Upper lobe of right lung (tissue), 1 donor: ENCODE measurements at regions not wholly inside any gene's neighbourhood (a gene's known extent, or its start where the extent isn't known, plus 50 kb on each side); places are given as distances from the start of the nearest gene placed in this dataset.

Source experiments
- ATAC-seq: fragments of 200-7000 bp; cut with Tn5 transposase; one replicate; pipeline ENCODE4 v1.9.1; 2020; ENCODE audit warnings: mild to moderate bottlenecking, moderate library complexity
- DNase-seq: peaks from one replicate; pipeline ENCODE4 v3.0.0-alpha.2; 2020
- H3K27ac ChIP-seq: fragments of 200-600 bp; one replicate; pipeline ENCODE4 v1.8.0; 2022
- H3K27me3 ChIP-seq: fragments of 200-600 bp; one replicate; pipeline ENCODE4 v1.8.0; 2022; ENCODE audit warnings: mild to moderate bottlenecking
- H3K36me3 ChIP-seq: fragments of 200-600 bp; one replicate; pipeline ENCODE4 v1.8.0; 2022
- H3K4me1 ChIP-seq: fragments of 200-600 bp; one replicate; pipeline ENCODE4 v1.8.0; 2022
- H3K4me3 ChIP-seq: fragments of 200-600 bp; one replicate; pipeline ENCODE4 v1.8.0; 2022; ENCODE audit warnings: mild to moderate bottlenecking
- H3K9me3 ChIP-seq: fragments of 200-600 bp; one replicate; pipeline ENCODE4 v1.8.0; 2022
- intact Hi-C: fragments of 100-400 bp; cut with DNase I; formaldehyde crosslinking; loops from one replicate; pipeline ENCODE4 v1.11.0; 2022
- TF ChIP-seq, protein P1 (sequence below): fragments of 200-600 bp; IDR thresholded peaks from one replicate; pipeline ENCODE4 v1.8.0; 2022; ENCODE audit warnings: antibody characterized with exemption
- donor health status: DM: no; HTN: yes; CAD: no; lungs with severe emphysema.

DNA sequence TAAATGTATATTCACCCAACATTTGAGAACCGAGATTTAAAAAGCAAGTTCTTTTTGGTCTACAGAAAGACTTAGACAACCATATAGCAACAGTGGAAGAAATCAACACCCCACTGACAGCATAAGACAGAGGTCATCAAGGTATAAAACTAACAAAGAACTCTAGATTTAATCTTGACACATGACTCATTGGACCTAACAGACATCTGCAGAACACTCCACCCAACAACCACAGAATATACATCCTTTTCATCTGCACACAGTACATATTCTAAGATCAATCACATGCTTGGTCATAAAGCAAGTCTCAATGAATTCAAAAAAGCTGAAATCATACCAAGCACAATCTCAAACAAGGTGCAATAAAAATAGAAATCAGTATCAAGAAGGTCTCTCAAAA is 65.8 kb downstream of the SPIN4 start:
- Histone ChIP-seq H3K27me3 (no peaks in the 10 kb centered on the region), H3K36me3 (no peaks in the 10 kb centered on the region), H3K4me1 (peaks cover 3% of the 10 kb centered on the region), H3K9me3 (no peaks in the 10 kb centered on the region), H3K4me3 (no peak overlapping the region), H3K27ac (no peak overlapping the region)
- intact Hi-C loops: no loop called here
- TF ChIP-seq, protein P1, sequence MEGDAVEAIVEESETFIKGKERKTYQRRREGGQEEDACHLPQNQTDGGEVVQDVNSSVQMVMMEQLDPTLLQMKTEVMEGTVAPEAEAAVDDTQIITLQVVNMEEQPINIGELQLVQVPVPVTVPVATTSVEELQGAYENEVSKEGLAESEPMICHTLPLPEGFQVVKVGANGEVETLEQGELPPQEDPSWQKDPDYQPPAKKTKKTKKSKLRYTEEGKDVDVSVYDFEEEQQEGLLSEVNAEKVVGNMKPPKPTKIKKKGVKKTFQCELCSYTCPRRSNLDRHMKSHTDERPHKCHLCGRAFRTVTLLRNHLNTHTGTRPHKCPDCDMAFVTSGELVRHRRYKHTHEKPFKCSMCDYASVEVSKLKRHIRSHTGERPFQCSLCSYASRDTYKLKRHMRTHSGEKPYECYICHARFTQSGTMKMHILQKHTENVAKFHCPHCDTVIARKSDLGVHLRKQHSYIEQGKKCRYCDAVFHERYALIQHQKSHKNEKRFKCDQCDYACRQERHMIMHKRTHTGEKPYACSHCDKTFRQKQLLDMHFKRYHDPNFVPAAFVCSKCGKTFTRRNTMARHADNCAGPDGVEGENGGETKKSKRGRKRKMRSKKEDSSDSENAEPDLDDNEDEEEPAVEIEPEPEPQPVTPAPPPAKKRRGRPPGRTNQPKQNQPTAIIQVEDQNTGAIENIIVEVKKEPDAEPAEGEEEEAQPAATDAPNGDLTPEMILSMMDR: no peak
- no peak for DNase-seq
- no peak for ATAC-seq

DNA sequence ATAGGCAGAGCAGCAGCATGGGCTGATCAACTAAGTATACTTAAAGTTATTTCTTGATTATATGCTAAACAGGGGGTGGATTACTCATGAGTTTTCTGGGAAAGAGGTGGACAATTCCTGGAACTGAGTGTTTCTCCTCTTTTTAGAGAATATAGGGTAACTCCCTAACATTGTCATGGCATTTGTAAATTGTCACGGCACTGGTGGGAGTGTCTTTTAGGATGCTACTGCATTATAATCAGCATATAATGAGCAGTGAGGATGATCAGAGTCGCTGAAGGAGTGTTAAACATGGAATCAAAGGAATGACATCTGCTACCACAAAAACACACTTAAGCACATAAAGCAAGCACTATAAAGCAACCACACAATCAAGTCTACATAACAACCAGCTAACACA is 66.5 kb downstream of the SPIN4 start:
- Histone ChIP-seq H3K27ac (no peak overlapping the region), H3K9me3 (no peaks in the 10 kb centered on the region), H3K4me1 (peaks cover 3% of the 10 kb centered on the region), H3K4me3 (no peak overlapping the region), H3K27me3 (no peaks in the 10 kb centered on the region), H3K36me3 (no peaks in the 10 kb centered on the region)
- no peak for ATAC-seq
- intact Hi-C loops: no loop called here
- DNase-seq: no peak
- TF ChIP-seq, protein P1: no peak

DNA sequence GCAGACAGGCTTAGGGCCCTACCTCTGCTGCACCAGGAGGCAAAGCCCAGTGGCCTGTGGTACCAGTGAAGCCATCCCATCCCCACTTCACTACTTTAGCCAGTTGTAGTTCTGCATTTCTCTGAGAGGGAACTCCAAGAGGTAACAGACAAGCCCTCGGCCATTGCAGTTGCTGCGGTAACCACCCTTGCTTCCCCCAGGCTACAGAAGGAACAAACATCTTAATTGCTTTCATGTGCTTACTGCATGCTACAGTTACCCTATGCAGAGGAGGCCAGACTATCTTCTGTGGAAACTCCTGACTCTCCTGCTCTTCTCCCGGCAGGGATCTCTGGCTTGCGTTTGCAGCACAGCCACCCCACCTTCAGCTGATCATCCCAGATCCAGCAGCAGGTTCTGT is 67.8 kb downstream of the SPIN4 start:
- Histone ChIP-seq H3K27me3 (no peaks in the 10 kb centered on the region), H3K4me3 (no peak overlapping the region), H3K9me3 (no peaks in the 10 kb centered on the region), H3K4me1 (peaks cover 3% of the 10 kb centered on the region), H3K27ac (peak overlapping the region; percentile 8), H3K36me3 (no peaks in the 10 kb centered on the region)
- DNase-seq (no peak), ATAC-seq (no peak)
- intact Hi-C loops: no loop called here
- TF ChIP-seq, protein P1: no peak

DNA sequence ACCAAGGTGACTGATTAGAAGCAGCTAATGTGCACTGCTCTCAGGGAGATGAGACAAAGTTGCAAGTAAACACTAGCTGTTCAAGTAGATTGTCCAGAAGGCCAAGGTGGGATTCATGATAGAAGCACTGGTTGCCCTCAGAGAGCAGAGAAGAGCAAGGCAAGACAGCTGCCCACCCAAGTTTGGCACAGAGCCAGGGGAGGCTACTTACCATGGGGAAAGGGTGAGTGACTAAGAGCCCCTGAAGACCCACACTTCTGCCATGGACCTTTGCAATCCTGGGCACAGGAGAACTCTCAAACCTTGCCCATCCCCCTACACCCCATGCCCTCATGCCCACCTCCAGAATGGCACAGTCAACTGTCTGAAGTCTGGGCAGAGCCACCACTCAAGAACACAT is 68.3 kb downstream of the SPIN4 start:
- H3K27ac ChIP-seq: peak overlapping the region; percentile 8
- peaks cover 3% of the 10 kb centered on the region for H3K4me1 ChIP-seq
- no peaks in the 10 kb centered on the region for H3K9me3 ChIP-seq
- no peaks in the 10 kb centered on the region for H3K27me3 ChIP-seq
- no peak overlapping the region for H3K4me3 ChIP-seq
- H3K36me3 ChIP-seq: no peaks in the 10 kb centered on the region
- peak; percentile 21 for ATAC-seq
- intact Hi-C loops: no loop called here
- TF ChIP-seq, protein P1: no peak
- no peak for DNase-seq

DNA sequence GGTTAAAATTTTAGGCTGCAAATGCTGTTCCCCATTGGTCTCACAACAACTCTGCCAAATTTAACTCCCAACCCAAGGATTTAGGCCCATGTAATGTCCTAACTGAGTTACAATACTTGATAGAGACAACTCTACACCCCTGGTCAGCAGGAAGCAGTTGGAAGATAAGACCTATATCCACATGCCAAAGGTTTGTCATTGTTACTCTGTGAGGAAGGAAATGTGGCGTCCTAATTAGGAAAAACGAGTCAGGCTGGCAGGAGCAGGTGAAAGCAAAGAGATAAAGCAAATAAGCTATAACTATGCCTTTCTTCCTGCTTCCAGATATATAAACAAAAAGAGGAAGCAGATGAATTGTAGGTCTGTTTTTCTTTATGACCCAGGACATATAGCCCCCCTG is 69.1 kb downstream of the SPIN4 start:
- intact Hi-C loops: no loop called here
- H3K9me3 ChIP-seq: no peaks in the 10 kb centered on the region
- DNase-seq: no peak

More for the DNA sequence above, 69.1 kb downstream of the SPIN4 start:
- peak; percentile 31 for ATAC-seq
- Histone ChIP-seq H3K4me1 (peaks cover 3% of the 10 kb centered on the region), H3K4me3 (no peak overlapping the region), H3K27ac (no peak overlapping the region), H3K36me3 (no peaks in the 10 kb centered on the region), H3K27me3 (no peaks in the 10 kb centered on the region)
- TF ChIP-seq, protein P1: no peak
